ENCODE measurements at regions not wholly inside any gene's neighbourhood (a gene's known extent, or its start where the extent isn't known, plus 50 kb on each side); places are given as distances from the start of the nearest gene placed in this dataset.

- TF ChIP-seq CTCF (IDR thresholded peaks at IDR 0.05) (no peak), ZFX (IDR thresholded peaks at IDR 0.05; ENCODE audit: borderline replicate concordance) (no peak)
These were observed 459.0 kb downstream of the PDGFC start for GRCh38 chr4:156512622-156513021.

Measured in 22Rv1 (cell line).